HL-60 (cell line): ENCODE measurements at regions not wholly inside any gene's neighbourhood (a gene's known extent, or its start where the extent isn't known, plus 50 kb on each side); places are given as distances from the start of the nearest gene placed in this dataset.

Experiments used
- DNase-seq, 2 experiments: peaks; one replicate each; pipeline ENCODE4 v3.0.0-alpha.2; 2010 to 2020; ENCODE audit warnings: low read depth in 1 of 2, low spot score in 1 of 2
- H3K27ac ChIP-seq: fragments of 250-450 bp; sonication (Bioruptor Pico); replicated peaks from 2 replicates; pipeline ENCODE4 v1.5.1; 2020; ENCODE audit warnings: mild to moderate bottlenecking, moderate library complexity
- H3K27me3 ChIP-seq: fragments of 250-450 bp; sonication (Bioruptor Pico); 2 replicates; pipeline ENCODE4 v1.5.1; 2021; ENCODE audit warnings: mild to moderate bottlenecking, moderate library complexity; ENCODE audit not compliant: insufficient read depth, poor library complexity, severe bottlenecking
- H3K4me3 ChIP-seq: replicated peaks from 2 replicates; pipeline ENCODE4 v1.5.1; 2011; ENCODE audit warnings: mild to moderate bottlenecking, control low read depth, low read length; ENCODE audit not compliant: insufficient read depth
- GABPA ChIP-seq: IDR thresholded peaks from 2 replicates; pipeline ENCODE4 v1.6.1; 2012; ENCODE audit warnings: low read depth
- POLR2AphosphoS5 ChIP-seq: IDR thresholded peaks from 2 replicates; pipeline ENCODE4 v1.6.1; 2012; ENCODE audit warnings: low read depth
- SPI1 ChIP-seq: IDR thresholded peaks from 2 replicates; pipeline ENCODE4 v1.6.1; 2012; ENCODE audit warnings: low read depth, mild to moderate bottlenecking, borderline replicate concordance
- TF ChIP-seq, protein P1 (sequence below): IDR thresholded peaks from one replicate; pipeline ENCODE4 v1.5.1; 2011; ENCODE audit warnings: low read length, control low read depth, inconsistent platforms; ENCODE audit not compliant: insufficient read depth
- TF ChIP-seq, protein P2 (sequence below): IDR thresholded peaks from 2 replicates; pipeline ENCODE4 v1.6.1; 2012; ENCODE audit warnings: low read depth; ENCODE audit not compliant: insufficient replicate concordance

- TF ChIP-seq POLR2AphosphoS5 = no peak
- TF ChIP-seq, protein P1, sequence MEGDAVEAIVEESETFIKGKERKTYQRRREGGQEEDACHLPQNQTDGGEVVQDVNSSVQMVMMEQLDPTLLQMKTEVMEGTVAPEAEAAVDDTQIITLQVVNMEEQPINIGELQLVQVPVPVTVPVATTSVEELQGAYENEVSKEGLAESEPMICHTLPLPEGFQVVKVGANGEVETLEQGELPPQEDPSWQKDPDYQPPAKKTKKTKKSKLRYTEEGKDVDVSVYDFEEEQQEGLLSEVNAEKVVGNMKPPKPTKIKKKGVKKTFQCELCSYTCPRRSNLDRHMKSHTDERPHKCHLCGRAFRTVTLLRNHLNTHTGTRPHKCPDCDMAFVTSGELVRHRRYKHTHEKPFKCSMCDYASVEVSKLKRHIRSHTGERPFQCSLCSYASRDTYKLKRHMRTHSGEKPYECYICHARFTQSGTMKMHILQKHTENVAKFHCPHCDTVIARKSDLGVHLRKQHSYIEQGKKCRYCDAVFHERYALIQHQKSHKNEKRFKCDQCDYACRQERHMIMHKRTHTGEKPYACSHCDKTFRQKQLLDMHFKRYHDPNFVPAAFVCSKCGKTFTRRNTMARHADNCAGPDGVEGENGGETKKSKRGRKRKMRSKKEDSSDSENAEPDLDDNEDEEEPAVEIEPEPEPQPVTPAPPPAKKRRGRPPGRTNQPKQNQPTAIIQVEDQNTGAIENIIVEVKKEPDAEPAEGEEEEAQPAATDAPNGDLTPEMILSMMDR = no peak
- TF ChIP-seq SPI1 = no peak
- TF ChIP-seq, protein P2, sequence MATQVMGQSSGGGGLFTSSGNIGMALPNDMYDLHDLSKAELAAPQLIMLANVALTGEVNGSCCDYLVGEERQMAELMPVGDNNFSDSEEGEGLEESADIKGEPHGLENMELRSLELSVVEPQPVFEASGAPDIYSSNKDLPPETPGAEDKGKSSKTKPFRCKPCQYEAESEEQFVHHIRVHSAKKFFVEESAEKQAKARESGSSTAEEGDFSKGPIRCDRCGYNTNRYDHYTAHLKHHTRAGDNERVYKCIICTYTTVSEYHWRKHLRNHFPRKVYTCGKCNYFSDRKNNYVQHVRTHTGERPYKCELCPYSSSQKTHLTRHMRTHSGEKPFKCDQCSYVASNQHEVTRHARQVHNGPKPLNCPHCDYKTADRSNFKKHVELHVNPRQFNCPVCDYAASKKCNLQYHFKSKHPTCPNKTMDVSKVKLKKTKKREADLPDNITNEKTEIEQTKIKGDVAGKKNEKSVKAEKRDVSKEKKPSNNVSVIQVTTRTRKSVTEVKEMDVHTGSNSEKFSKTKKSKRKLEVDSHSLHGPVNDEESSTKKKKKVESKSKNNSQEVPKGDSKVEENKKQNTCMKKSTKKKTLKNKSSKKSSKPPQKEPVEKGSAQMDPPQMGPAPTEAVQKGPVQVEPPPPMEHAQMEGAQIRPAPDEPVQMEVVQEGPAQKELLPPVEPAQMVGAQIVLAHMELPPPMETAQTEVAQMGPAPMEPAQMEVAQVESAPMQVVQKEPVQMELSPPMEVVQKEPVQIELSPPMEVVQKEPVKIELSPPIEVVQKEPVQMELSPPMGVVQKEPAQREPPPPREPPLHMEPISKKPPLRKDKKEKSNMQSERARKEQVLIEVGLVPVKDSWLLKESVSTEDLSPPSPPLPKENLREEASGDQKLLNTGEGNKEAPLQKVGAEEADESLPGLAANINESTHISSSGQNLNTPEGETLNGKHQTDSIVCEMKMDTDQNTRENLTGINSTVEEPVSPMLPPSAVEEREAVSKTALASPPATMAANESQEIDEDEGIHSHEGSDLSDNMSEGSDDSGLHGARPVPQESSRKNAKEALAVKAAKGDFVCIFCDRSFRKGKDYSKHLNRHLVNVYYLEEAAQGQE = no peak
- TF ChIP-seq GABPA = no peak
- no peak overlapping the region for H3K4me3 ChIP-seq
- no peaks in the 10 kb centered on the region for H3K27me3 ChIP-seq
- DNase-seq = no peak
- no peak overlapping the region for H3K27ac ChIP-seq
Measured at GRCh38 chr10:88126699-88127098, 263.3 kb downstream of the PTEN start.

DNA sequence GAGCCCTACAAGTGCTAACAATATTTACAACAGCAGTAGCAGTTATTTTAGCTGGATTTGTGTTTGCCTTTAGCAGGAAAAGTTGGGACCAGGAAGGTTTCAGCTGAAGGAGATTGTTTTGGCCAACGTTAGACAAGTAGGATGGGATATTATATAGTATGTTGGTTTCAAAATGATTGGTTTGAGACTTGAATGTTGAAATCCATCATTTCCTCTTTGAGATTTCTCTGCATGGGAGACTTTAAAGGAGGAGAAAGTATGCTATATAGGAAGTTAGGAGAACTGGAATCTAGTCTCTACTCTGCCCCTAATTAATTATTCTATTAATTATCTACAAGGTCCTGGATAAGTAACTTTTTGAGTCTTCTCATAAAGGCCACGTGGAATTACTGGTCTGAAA is 263.8 kb downstream of the PTEN start:
- no peak overlapping the region for H3K4me3 ChIP-seq
- TF ChIP-seq POLR2AphosphoS5 (no peak), SPI1 (peak; percentile 67)
- DNase-seq = no peak
- H3K27ac ChIP-seq = no peak overlapping the region
- H3K27me3 ChIP-seq = no peaks in the 10 kb centered on the region

DNA sequence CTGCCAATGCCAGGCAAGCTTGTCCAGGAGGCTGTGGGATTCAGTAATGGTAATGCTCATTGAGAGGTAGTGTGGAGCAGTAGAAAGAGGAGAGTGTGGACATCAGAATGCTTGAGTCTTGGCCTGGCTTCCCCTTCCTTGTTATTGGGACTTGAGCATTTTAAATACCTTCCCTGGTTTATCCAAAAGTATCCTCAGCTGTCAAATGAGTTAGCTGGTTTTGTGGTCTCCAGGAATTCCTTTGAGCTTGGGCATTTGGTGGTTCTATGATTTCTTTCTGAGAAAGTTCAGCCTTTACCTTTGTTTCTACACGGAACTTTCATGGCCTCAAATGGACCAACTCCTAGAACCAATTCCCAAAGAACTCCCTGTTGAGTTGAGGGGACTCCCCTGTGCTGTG is 264.3 kb downstream of the PTEN start:
- no peak for TF ChIP-seq SPI1
- no peak for TF ChIP-seq GABPA
- TF ChIP-seq, protein P2 = no peak
- TF ChIP-seq, protein P1 = no peak
- TF ChIP-seq POLR2AphosphoS5 = no peak
- DNase-seq = no peak
- H3K4me3 ChIP-seq = no peak overlapping the region

GRCh38 chr10:88129013-88129412 is 265.6 kb downstream of the PTEN start:
- Histone ChIP-seq H3K27ac (no peak overlapping the region), H3K4me3 (no peak overlapping the region), H3K27me3 (no peaks in the 10 kb centered on the region)
- DNase-seq = peak in 1 of 2 experiments; percentile 23
- TF ChIP-seq, protein P2 = no peak
- no peak for TF ChIP-seq POLR2AphosphoS5

More for the DNA sequence above, 264.3 kb downstream of the PTEN start:
- Histone ChIP-seq H3K27me3 (no peaks in the 10 kb centered on the region), H3K27ac (peak overlapping the region; percentile 2; the same call in 1 of the 2 replicates)
